DMS114 treated with DMSO at 0.1 percent for 48 hours (cell line): ENCODE measurements at regions not wholly inside any gene's neighbourhood (a gene's known extent, or its start where the extent isn't known, plus 50 kb on each side); places are given as distances from the start of the nearest gene placed in this dataset.

Experiments used
- DNase-seq: peaks from one replicate; lab custom pipeline; 2025; ENCODE audit not compliant: unreplicated experiment; lab: John Stamatoyannopoulos, UW

- DNase-seq, result no peak
These were observed 101.7 kb upstream of the SERP2 start for GRCh38 chr13:44271915-44272341.

- no peak for DNase-seq
These were observed 100.9 kb upstream of the SERP2 start for GRCh38 chr13:44272692-44273091.

DNA sequence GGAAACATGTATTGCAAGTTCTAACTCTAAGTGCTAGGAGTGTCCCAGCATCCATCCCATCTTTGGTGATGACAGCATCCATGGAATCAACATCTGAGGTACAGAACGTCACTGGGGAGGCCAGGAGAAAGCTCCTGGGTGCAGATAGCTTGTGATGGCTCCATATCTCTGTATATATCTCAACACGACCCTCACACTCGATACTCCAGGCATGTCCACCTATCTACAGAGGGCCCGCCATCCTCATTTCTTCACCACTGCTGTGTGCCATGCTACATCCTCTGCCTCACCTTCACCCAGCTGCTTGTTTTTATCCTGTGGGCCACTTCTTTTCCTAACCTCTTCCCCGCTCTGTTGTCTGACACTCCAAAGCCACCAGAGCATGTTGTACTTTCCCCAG is 100.4 kb upstream of the SERP2 start:
- no peak for DNase-seq

- DNase-seq, result no peak
These were observed 99.4 kb upstream of the SERP2 start for GRCh38 chr13:44273991-44274770.

GRCh38 chr13:44274771-44275205 is 98.8 kb upstream of the SERP2 start:
- no peak for DNase-seq

DNA sequence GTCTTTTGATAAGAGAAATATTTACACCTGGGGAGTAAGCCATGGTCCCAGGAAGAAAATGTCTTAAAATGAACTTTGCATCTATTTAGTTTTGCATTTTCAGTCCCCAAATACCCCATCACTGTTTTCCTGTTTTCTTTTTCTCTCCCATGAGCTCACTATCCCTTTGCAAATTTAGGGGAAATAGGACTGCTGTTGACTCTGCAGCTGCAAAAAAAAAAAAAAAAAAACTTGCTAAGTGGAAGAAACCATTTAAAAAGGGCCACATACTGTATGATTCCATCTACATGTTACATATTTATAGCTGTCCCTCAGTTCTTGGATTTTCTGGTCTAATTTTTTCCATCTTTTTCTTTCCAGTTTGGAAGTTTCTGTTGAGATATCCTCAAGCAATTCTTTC is 98.2 kb upstream of the SERP2 start:
- DNase-seq, result no peak

GRCh38 chr13:44276061-44276460 is 97.6 kb upstream of the SERP2 start:
- DNase-seq, result no peak

- no peak for DNase-seq
These were observed 96.2 kb upstream of the SERP2 start for GRCh38 chr13:44277459-44277858.

GRCh38 chr13:44278166-44278565 is 95.5 kb upstream of the SERP2 start:
- DNase-seq, result no peak

DNA sequence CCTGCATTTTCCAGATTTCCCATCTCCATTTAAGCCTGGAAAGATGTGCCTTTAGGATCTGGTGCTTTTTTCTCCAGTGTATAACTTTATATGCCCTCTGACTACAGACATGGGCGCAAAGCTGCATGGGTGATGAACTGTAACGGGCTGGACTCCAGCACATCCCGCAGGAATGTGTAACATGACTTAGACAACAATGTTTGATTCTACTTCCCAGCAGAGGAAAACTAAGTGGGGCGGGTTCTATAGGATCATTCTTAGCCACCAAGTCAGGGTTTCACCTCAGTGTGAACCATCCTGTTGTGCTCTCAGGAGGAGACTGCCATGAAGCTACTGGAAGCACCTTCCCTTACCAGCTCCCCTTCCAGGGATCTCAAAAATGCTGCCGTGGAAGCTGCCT is 93.2 kb upstream of the SERP2 start:
- DNase-seq, result no peak

DNA sequence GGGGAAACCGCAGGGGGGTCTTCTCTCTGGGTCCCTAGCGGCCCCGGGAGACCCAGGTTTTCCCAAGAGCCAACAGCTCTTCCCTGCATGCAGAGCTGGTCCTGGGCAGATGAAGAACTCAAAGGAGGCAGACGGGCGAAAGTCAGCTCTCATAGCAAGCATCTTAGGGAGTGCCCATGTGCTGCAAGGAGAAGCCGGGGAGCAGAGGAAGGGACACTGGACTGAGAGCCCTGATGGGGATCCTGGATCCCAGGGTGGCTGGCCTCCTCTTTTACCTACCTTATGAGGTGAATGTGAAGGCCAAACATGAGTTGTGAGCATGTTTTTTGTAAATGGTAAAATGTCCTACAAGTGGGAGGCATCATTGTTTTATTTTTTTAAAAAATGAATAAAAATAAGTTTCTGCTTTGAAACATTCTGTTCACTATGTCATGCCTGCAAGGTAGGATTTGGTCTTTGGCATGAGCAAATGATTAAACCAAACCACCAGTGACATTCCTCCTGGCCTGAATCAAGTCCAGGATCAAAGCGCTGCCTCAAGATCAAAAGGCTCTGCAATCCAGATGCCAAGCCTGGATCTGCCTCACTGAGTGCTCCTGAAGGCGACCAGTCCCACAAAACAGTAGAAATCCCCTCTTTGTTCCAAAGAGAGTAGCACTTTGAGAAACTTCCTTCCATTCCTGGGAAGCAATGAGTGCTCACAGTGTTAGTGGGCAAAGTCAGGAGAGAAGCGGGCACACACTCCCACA is 92.2 kb upstream of the SERP2 start:
- no peak for DNase-seq

DNA sequence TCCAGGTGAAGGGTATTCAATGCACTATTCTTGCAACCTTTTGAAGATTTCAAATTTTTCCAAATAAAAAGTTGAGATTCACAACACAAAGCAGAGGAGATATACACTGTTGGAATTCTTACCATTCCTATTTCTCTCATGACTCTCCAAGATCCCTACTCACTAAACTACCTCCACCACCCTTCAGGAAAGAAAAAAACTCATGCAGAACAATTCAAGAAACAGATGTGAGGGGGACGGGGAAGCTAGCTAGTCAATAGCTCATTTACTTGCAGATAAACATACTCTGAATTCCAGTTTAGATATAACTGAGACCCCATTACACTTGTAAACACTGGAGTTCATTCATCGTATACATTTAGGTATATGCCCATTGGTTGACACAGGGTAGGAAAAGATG is 90.0 kb upstream of the SERP2 start:
- no peak for DNase-seq

- no peak for DNase-seq
These were observed 85.7 kb upstream of the SERP2 start for GRCh38 chr13:44287958-44288357.

DNA sequence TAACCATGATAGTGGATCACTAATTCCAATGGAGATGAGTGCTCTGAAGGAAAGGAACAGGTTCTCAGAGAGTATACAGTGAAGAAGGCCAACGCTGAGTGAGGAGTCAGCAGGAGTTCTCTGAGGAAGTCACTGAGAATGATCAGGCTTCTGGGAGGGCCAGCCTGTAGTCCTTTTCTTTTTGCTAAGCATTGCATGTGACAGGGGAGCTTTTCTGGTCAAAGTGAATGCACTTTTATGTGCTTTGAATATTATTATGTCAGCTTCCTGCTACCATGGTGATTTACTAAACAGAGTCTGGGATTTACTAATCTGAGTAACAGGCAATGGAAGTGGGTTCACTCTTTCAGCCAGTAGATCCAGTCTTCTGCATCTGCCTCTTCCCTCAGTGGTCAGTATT is 81.1 kb upstream of the SERP2 start:
- no peak for DNase-seq

DNA sequence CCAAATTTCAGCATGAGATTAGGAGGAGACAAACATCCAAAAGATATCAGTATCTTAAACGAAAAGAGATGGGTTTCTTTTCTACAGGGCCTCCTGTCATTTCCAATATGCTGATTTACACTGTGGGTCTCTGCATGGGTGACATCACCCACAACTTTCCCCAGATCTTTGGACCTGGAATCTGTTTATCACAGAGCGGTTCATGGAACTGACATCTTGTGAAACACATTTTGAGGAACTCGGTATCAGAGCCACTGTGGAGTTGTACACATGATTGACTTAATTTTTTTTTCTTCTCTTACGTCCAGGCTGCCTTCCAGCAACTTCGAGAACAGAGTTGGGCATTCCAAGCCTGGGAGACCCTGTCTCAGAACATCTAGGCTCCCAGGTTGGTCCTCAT is 80.2 kb upstream of the SERP2 start:
- no peak for DNase-seq

GRCh38 chr13:44293908-44294735 is 79.5 kb upstream of the SERP2 start:
- DNase-seq, result no peak

DNA sequence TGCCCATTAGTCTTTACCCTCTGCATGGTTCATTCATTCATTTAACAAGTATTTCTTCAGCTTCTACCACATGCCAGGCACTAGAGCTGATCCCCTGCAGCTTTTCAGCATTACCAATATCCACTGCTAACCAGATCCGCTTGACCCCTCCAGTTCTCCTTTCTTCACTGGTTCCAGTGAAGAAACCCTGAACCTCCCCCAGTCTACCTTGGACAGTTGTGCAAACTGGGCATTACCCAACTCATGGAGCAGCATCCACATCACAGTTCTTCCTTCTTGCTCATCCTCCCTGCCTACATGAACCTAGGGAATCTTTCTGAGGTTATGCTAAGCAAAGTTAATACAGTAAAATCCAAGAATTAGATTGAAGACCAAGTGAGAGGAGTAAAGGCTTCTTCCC is 78.7 kb upstream of the SERP2 start:
- DNase-seq, result no peak

GRCh38 chr13:44296856-44297255 is 76.8 kb upstream of the SERP2 start:
- DNase-seq, result no peak

GRCh38 chr13:44298314-44298713 is 75.3 kb upstream of the SERP2 start:
- DNase-seq, result no peak

- no peak for DNase-seq
These were observed 74.3 kb upstream of the SERP2 start for GRCh38 chr13:44299152-44299943.
